Endodermal cell (in vitro differentiated cells): ENCODE measurements at regions not wholly inside any gene's neighbourhood (a gene's known extent, or its start where the extent isn't known, plus 50 kb on each side); places are given as distances from the start of the nearest gene placed in this dataset.

Experiments
- DNase-seq: peaks from one replicate; pipeline ENCODE4 v3.0.0-alpha.2; 2017
- H3K27ac ChIP-seq: 2 replicates; pipeline ENCODE4 v1.5.1; 2013; ENCODE audit warnings: mild to moderate bottlenecking, low read depth, low read length, moderate library complexity
- H3K27me3 ChIP-seq: 2 replicates; pipeline ENCODE4 v1.6.1; 2013; ENCODE audit warnings: mild to moderate bottlenecking, low read length, moderate library complexity; ENCODE audit not compliant: insufficient read depth, control insufficient read depth, poor library complexity, severe bottlenecking
- H3K36me3 ChIP-seq: 2 replicates; pipeline ENCODE4 v1.7.0; 2013; ENCODE audit warnings: mild to moderate bottlenecking, low read length, moderate library complexity; ENCODE audit not compliant: control insufficient read depth, insufficient read depth
- H3K4me1 ChIP-seq: one replicate; pipeline ENCODE4 v1.7.0; 2013; ENCODE audit warnings: low read length; ENCODE audit not compliant: control insufficient read depth, insufficient read depth
- H3K4me3 ChIP-seq: 2 replicates; pipeline ENCODE4 v1.5.1; 2013; ENCODE audit warnings: mild to moderate bottlenecking, low read length, moderate library complexity
- H3K9ac ChIP-seq: 2 replicates; pipeline ENCODE4 v1.6.1; 2013; ENCODE audit warnings: mild to moderate bottlenecking, low read length, moderate library complexity; ENCODE audit not compliant: poor library complexity, severe bottlenecking; ENCODE audit errors: extremely low read depth
- H3K9me3 ChIP-seq: 2 replicates; pipeline ENCODE4 v1.6.1; 2013; ENCODE audit warnings: mild to moderate bottlenecking, low read length, moderate library complexity; ENCODE audit not compliant: control insufficient read depth
- H3K27ac Mint-ChIP-seq: 2 replicates; pipeline ENCODE4 v1.8.0; 2020; ENCODE audit warnings: mixed read lengths
- H3K27me3 Mint-ChIP-seq: 2 replicates; pipeline ENCODE4 v1.8.0; 2021; ENCODE audit warnings: mild to moderate bottlenecking, mixed read lengths; ENCODE audit not compliant: insufficient read depth
- H3K36me3 Mint-ChIP-seq: 2 replicates; pipeline ENCODE4 v1.8.0; 2020; ENCODE audit warnings: low read depth, mixed read lengths
- H3K4me1 Mint-ChIP-seq: 2 replicates; pipeline ENCODE4 v1.8.0; 2020; ENCODE audit warnings: mixed read lengths
- H3K4me3 Mint-ChIP-seq: 2 replicates; pipeline ENCODE4 v1.8.0; 2020; ENCODE audit warnings: mild to moderate bottlenecking, moderate library complexity, mixed read lengths
- H3K9me3 Mint-ChIP-seq: 2 replicates; pipeline ENCODE4 v1.8.0; 2020; ENCODE audit warnings: mild to moderate bottlenecking, mixed read lengths
- WGBS, 2 experiments: methylation state at CpG; one replicate each; pipeline versions ENCODE4 v1.1.5 to v1.1.7; 2013; ENCODE audit warnings: missing lambda C conversion rate in 2 of 2, mixed read lengths in 1 of 2; ENCODE audit not compliant: insufficient coverage in 1 of 2, insufficient read length in 1 of 2; 5-methylcytosine and 5-hydroxymethylcytosine counted together
- TF ChIP-seq, protein P1 (sequence below): fragments of 200-600 bp; sonication (generic); conservative IDR thresholded peaks from 2 replicates; pipeline ENCODE4 v1.5.0; 2021; ENCODE audit warnings: antibody characterized with exemption, mild to moderate bottlenecking

DNA sequence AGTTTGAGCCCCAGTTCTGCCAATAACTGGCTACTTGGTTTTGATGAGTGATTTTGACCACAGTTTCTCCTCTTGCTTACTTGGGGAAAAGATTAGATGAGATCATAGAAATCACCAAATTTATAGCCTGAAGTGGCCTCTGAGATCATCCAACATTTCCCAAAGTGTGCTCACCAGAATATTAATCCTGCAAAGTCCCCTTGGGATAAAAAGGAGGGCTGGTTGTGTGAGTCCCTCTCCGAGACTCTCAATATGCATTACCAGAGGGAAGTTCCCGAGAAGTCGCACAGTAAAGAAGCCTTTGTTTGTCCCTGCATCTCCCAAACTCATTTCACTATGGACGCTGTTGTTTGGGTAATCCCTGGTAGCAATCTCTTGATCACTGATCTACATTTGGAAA, 88.4 kb upstream of the ADRA1B start:
- H3K4me1 ChIP-seq = no peaks in the 10 kb centered on the region

DNA sequence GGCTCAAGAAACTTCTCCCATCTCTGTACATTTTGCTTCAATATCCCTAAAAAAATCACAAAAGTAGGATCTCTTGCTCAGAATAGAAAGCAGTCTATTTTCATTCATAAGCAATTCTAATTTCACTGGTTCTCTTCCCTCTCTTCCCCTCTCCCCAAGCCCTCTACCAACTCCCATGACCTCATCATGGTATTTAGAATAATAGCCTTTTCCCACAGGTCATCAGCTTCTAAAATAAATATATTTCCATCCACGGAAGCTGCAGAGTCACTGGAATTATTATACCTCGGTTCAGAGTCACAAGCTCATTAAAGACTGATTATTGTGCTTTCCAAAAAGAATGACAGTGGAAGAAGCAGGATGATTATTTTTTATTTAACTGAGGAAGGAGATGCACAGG, 84.2 kb upstream of the ADRA1B start:
- H3K9ac ChIP-seq = no peak overlapping the region
- no peak overlapping the region for H3K4me3 ChIP-seq
- no peaks in the 10 kb centered on the region for H3K4me1 ChIP-seq
- H3K36me3 ChIP-seq = no peaks in the 10 kb centered on the region
- no peaks in the 10 kb centered on the region for H3K9me3 ChIP-seq
- no peaks in the 10 kb centered on the region for H3K9me3 Mint-ChIP-seq
- no peak overlapping the region for H3K4me3 Mint-ChIP-seq
- H3K4me1 Mint-ChIP-seq = peaks cover 1% of the 10 kb centered on the region
- peaks cover 7% of the 10 kb centered on the region for H3K27me3 Mint-ChIP-seq
- H3K27ac ChIP-seq = no peak overlapping the region
- peaks cover 14% of the 10 kb centered on the region for H3K27me3 ChIP-seq
- H3K36me3 Mint-ChIP-seq = no peaks in the 10 kb centered on the region
- TF ChIP-seq, protein P1, sequence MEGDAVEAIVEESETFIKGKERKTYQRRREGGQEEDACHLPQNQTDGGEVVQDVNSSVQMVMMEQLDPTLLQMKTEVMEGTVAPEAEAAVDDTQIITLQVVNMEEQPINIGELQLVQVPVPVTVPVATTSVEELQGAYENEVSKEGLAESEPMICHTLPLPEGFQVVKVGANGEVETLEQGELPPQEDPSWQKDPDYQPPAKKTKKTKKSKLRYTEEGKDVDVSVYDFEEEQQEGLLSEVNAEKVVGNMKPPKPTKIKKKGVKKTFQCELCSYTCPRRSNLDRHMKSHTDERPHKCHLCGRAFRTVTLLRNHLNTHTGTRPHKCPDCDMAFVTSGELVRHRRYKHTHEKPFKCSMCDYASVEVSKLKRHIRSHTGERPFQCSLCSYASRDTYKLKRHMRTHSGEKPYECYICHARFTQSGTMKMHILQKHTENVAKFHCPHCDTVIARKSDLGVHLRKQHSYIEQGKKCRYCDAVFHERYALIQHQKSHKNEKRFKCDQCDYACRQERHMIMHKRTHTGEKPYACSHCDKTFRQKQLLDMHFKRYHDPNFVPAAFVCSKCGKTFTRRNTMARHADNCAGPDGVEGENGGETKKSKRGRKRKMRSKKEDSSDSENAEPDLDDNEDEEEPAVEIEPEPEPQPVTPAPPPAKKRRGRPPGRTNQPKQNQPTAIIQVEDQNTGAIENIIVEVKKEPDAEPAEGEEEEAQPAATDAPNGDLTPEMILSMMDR = no peak
- WGBS, 2 experiments = 87 to 94% methylated on average over 2 of the region's 2 CpGs
- DNase-seq = no peak
- H3K27ac Mint-ChIP-seq = no peak overlapping the region

More for the DNA sequence above, 88.4 kb upstream of the ADRA1B start:
- Mint-ChIP-seq H3K27me3 (peaks cover 7% of the 10 kb centered on the region), H3K9me3 (no peaks in the 10 kb centered on the region), H3K36me3 (no peaks in the 10 kb centered on the region), H3K27ac (no peak overlapping the region), H3K4me1 (peaks cover under 1% of the 10 kb centered on the region), H3K4me3 (no peak overlapping the region)
- H3K27ac ChIP-seq = no peak overlapping the region
- WGBS, 2 experiments = 88 to 92% methylated on average over 4 of the region's 4 CpGs
- no peak for DNase-seq
- peaks cover 6% of the 10 kb centered on the region for H3K27me3 ChIP-seq
- H3K36me3 ChIP-seq = no peaks in the 10 kb centered on the region
- no peaks in the 10 kb centered on the region for H3K9me3 ChIP-seq
- H3K9ac ChIP-seq = no peak overlapping the region
- TF ChIP-seq, protein P1 = no peak
- no peak overlapping the region for H3K4me3 ChIP-seq

DNA sequence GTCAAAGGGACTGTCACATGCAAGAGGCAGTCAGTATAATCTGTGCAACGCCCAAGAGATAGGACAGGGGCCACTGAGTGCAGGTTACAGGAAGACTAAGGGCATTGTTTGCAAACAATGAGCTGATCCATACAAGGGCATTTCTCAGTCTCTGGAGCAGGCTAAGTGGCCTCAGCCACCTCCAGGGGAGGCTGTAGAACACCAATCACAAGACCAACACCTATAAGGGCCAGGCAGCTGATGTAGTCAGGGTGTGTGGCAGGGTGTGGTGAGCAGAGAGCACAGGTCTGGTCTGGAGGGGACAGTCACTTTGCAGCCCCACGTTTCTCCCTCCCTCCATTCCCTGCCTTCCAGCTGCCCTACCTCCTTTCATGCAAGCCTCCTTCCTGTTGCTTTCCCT, 83.2 kb upstream of the ADRA1B start:
- Histone ChIP-seq H3K4me1 (no peaks in the 10 kb centered on the region), H3K27me3 (peaks cover 24% of the 10 kb centered on the region), H3K9ac (no peak overlapping the region), H3K36me3 (no peaks in the 10 kb centered on the region), H3K9me3 (no peaks in the 10 kb centered on the region), H3K4me3 (no peak overlapping the region), H3K27ac (no peak overlapping the region)
- Mint-ChIP-seq H3K36me3 (no peaks in the 10 kb centered on the region), H3K4me3 (no peak overlapping the region), H3K27ac (no peak overlapping the region), H3K27me3 (peaks cover 7% of the 10 kb centered on the region), H3K9me3 (no peaks in the 10 kb centered on the region), H3K4me1 (peaks cover 1% of the 10 kb centered on the region)
- WGBS, 2 experiments = 68 to 89% methylated on average over 1 to 2 of the region's 2 CpGs
- DNase-seq = peak; percentile 63
- TF ChIP-seq, protein P1 = peak; percentile 46
